GM21390 (cell line): ENCODE measurements at regions not wholly inside any gene's neighbourhood (a gene's known extent, or its start where the extent isn't known, plus 50 kb on each side); places are given as distances from the start of the nearest gene placed in this dataset.

ENCODE experiments used
- ATAC-seq: cut with Tn5 transposase; IDR thresholded peaks from one replicate; pipeline ENCODE4 v1.9.1; 2021; ENCODE audit not compliant: unreplicated experiment

GRCh38 chrX:79300856-79301255 is 66.3 kb downstream of the ITM2A start:
- ATAC-seq, result no peak

- no peak for ATAC-seq
Observed at GRCh38 chrX:79290596-79290995, 76.5 kb downstream of the ITM2A start.

DNA sequence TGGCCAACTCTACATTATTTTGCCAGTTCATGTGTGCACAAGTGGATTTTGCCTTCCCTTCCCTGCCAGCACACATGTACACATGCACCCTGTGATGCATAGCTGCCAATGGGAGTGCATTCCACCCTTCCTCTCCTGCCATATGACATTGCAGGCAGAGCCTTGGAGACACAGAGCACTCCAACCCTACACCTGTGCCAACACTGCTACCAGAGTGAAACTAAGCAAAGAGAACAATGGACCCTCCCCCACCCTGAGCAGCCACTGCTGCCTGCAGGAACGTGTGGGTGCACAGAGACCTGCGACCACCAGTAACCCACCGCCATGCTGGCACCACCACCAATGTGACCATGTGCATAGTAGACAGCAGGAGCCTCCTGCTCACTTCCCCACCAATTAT is 78.4 kb downstream of the ITM2A start:
- ATAC-seq, result no peak

DNA sequence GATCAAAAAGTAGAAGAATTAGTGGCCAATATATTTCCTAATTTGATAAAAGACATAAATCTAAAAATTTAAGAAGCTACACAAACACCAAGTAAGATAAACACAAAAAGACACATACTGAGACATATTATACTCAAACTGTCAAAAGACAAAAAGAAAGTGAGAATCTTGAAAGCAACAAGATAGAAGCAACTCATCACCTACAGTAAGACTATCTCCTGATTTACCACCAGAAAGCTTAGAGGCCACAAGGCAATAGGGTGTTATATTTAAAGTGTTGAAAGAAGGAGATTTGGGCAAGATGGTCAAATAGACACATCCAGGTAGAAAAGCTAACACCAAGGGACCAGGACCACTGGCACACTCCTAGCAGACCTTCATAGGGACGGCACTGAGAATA is 79.4 kb downstream of the ITM2A start:
- ATAC-seq, result no peak

DNA sequence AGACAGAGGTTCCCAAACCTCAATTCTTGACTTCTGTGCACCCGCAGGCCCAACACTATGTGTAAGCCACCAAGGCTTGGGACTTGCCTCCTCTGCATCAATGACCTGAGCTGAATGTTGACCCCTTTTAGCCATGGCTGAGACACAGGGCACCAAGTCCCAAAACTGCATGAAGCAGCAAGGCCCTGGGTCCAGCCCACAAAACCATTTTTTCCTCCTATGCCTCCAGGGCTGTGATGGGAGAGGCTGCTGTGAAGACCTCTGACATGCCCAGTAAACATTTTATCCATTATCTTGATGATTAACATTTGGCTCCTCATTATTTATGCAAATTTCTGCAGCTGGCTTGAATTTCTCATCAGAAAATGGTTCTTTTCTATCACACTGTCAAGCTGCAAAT is 85.4 kb downstream of the ITM2A start:
- ATAC-seq, result no peak

DNA sequence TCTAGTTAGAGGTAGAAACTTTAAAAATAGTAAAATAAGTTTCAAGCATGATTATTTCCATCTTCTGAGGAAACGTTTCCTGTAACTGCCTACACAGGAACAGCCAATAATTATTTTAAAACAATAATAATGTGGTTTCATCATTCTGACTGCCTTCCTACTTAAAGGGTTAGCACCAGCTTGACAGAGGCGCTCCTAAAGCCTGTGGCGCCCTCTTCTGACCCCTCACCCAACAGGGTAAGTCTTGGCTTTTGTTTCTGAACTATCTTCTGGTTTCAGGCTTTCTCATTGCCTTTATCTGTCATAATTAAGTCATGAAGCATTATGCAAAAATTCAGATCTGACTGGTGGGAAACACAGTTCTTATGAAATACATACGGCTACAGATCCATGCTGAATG is 96.7 kb downstream of the ITM2A start:
- ATAC-seq, result peak; percentile 96

DNA sequence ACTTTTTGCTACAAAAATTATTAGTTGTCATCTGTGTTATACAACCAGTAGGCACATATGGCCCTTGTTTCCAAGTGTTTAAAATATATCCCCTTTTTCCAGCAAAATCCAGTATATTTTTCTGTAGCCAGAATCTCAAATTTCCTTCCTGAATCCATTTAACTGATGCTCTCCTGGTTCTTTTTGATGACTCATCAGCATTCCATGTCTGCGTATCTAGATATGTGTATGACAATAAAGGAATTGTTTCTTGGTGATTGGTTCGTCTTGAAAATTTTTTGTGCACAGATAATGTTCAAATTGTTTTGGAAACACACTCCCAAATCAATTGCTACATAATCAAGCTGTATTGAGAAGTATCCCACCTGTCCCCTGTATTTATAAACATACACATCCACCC is 98.3 kb downstream of the ITM2A start:
- ATAC-seq, result no peak

- no peak for ATAC-seq
Observed at GRCh38 chrX:79266702-79267101, 100.4 kb downstream of the ITM2A start.

- ATAC-seq, result no peak
Observed at GRCh38 chrX:79263550-79263949, 103.6 kb downstream of the ITM2A start.

DNA sequence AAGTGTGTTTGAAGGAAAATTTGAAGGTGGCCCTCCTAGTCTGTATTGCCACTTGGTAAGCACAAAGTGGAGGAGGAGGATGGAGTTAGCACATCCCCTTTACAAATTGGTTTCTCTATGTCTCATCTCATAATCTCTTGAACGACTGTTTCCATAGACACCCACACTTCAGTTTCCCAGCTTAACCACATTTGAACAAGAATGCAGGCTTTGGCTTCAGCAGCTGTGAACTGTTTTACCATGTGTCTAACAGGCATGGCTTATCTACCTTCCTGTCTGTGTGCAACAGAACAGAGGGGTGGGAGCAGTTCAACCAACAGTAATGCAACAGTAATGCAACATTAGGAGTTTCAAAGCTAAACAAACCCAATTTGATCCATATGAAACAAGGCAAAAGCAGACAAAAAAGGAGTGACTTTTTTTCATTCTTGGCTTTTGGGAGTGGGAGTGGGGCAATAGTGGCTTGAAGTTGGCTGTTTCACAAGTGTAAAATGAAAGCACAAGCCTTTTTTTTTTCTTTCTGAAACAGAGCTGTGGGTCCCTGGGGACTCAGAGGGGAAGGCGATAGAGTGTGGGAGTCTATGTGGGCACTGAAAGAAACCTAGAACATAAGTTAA is 108.0 kb downstream of the ITM2A start:
- ATAC-seq, result peak; percentile 88

DNA sequence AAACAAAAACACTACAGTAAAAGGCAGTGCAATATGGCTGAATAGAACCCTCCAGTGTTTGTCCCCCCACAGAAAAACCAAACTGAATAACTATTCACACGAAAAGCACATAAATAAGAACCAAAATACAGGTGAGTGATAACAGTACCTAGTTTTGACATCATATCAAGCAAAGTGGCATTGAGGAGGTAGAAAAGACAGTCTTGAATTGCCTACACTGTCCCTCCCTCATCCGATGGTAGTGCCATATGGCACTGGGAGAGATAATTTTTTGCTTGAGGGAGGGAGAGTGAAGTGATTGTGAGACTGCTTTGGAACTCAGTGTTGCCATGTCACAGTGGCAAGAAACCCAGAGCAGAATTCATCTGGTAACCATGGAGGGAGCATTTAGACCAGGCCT is 99.2 kb downstream of the GPR174 start:
- no peak for ATAC-seq

DNA sequence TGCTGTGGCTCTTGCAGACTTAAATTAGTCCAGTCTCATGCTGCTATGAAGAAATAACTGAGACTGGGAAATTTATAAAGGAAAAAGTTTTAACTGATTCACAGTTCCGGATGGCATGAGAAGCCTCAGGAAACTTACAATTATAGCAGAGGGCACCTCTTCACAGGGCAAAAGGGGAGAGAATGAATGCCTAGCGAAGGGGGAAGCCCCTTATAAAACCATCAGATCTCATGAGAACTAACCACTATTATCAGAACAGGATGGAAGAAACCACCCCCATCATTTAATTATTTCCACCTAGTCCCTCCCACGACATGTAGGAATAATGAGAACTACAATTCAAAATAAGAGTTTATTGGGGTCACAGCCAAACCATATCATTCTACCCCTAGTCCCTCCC is 91.4 kb downstream of the GPR174 start:
- no peak for ATAC-seq

GRCh38 chrX:79231662-79232061 is 87.2 kb downstream of the GPR174 start:
- ATAC-seq, result no peak
